ENCODE measurements at regions not wholly inside any gene's neighbourhood (a gene's known extent, or its start where the extent isn't known, plus 50 kb on each side); places are given as distances from the start of the nearest gene placed in this dataset.

DNA sequence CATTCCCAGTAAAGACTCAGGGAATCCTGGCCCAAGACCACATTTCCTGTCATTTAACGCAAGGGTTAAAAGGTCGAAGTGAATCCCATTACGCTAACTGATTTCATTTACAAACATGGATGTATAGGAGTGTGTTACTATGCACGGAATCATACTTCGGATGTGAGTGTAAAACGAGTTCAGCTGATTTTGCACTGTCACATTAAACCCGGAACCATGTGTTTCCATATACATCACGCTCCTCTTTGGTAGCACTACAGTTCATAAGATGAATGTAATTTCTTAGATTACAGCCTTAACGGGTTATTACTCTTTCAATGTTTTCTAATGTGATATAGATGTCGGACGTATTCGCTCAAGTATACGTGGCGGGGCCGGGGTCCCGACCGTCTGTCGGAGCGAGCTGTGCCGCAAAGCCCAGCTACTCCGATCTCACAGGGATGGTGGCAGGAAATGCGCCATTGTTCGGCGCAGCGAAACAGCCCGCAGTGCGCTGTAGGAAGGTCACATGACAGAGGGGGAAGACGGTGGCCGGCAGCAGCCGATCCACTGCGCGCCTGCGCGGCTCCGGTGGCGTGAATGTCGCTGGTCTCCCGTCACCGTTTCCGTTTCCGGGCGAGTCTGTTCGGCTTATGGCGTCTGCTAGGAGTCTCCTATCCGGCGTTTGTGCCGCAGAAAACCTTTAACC, 97.3 kb downstream of the NPAP1 start:
- H3K4me3 ChIP-seq (replicated peaks in 1 of 2; ENCODE audit: low read depth in 1 of 2, low read length in 2 of 2): no peak overlapping the region

DNA sequence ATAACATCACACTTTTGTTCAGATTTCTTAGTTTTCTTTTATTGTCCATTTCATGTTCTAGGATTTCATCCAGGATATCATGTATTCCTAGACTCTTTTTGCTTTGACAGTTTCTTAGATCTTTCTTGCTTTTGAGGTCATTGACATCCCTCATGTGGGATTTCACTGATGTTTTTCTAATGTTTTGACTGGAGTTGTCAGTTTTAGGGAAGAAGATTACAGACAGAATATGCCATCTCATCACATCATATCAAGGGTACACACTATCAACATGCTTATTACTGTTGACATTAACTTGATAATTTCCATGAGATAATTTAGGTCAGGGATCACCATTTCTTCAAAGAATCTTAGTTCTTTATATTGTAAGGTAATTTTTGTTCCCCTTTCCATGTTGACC, 101.7 kb downstream of the NPAP1 start:
- Histone ChIP-seq H2AFZ (ENCODE audit: low read depth, low read length, poor library complexity, severe bottlenecking) (no peak overlapping the region), H3K4me3 (replicated peaks in 1 of 2; ENCODE audit: low read depth in 1 of 2, low read length in 2 of 2) (no peak overlapping the region), H4K20me1 (ENCODE audit: insufficient read depth) (no peaks in the 10 kb centered on the region), H3K9ac (ENCODE audit: low read length) (no peak overlapping the region), H3K79me2 (ENCODE audit: insufficient read depth, low read length) (no peaks in the 10 kb centered on the region), H3K9me3 (ENCODE audit: control insufficient read depth in 1 of 2, insufficient read depth in 1 of 2, low read depth in 1 of 2, low read length in 2 of 2) (peaks cover 6 to 23% of the 10 kb centered on the region in 2 experiments; a peak in 3 of 4 replicates), H3K9me2 (ENCODE audit: insufficient read depth) (no peaks in the 10 kb centered on the region), H3K4me2 (ENCODE audit: low read length) (no peak overlapping the region), H3K36me3 (ENCODE audit: control insufficient read depth in 1 of 2, insufficient read depth in 2 of 2, low read length in 2 of 2) (no peaks in the 10 kb centered on the region), H3K27ac (ENCODE audit: low read depth, low read length) (no peak overlapping the region), H3K4me1 (ENCODE audit: control insufficient read depth in 1 of 2, insufficient read depth in 2 of 2, low read length in 2 of 2) (no peaks in the 10 kb centered on the region), H3K27me3 (ENCODE audit: insufficient read depth, low read length) (no peaks in the 10 kb centered on the region)
- ChIA-PET CTCF (no interaction called here), RAD21 (ENCODE audit: low non-redundant PET in 1 of 2, low total read pairs in 2 of 2, uncharacterized antibody in 2 of 2, unreplicated experiment in 2 of 2) (no interaction called here), POLR2A (no interaction called here)
- intact Hi-C loops (cut with micrococcal nuclease): no loop called here
- no peak for ATAC-seq
- no peak for DNase-seq (ENCODE audit: low read depth, low spot score)
- no TSS peak for BruUV-seq (replicated peaks)
- TF ChIP-seq ZFX (IDR thresholded peaks at IDR 0.05): no peak

More for the DNA sequence above, 97.3 kb downstream of the NPAP1 start:
- H3K9ac ChIP-seq (ENCODE audit: low read length): no peak overlapping the region
- ChIA-PET POLR2A (no interaction called here), RAD21 (ENCODE audit: low non-redundant PET in 1 of 2, low total read pairs in 2 of 2, uncharacterized antibody in 2 of 2, unreplicated experiment in 2 of 2) (no interaction called here), CTCF (no interaction called here)
- H2AFZ ChIP-seq (ENCODE audit: low read depth, low read length, poor library complexity, severe bottlenecking): no peak overlapping the region
- no peaks in the 10 kb centered on the region for H3K9me2 ChIP-seq (ENCODE audit: insufficient read depth)
- peaks cover 3 to 22% of the 10 kb centered on the region in 2 experiments; a peak in 3 of 4 replicates for H3K9me3 ChIP-seq (ENCODE audit: control insufficient read depth in 1 of 2, insufficient read depth in 1 of 2, low read depth in 1 of 2, low read length in 2 of 2)
- ATAC-seq (no peak), DNase-seq (ENCODE audit: low read depth, low spot score) (no peak)
- no TSS peak for BruUV-seq (replicated peaks)
- H3K4me2 ChIP-seq (ENCODE audit: low read length): no peak overlapping the region
- no peak overlapping the region for H3K27ac ChIP-seq (ENCODE audit: low read depth, low read length)
- TF ChIP-seq ELF1 (IDR thresholded peaks at IDR 0.05; ENCODE audit: borderline replicate concordance, low read depth): no peak
- H3K4me1 ChIP-seq (ENCODE audit: control insufficient read depth in 1 of 2, insufficient read depth in 2 of 2, low read length in 2 of 2): no peaks in the 10 kb centered on the region
- H4K20me1 ChIP-seq (ENCODE audit: insufficient read depth): no peaks in the 10 kb centered on the region
- no peaks in the 10 kb centered on the region for H3K79me2 ChIP-seq (ENCODE audit: insufficient read depth, low read length)
- intact Hi-C loops (cut with micrococcal nuclease): no loop called here
- no peaks in the 10 kb centered on the region for H3K36me3 ChIP-seq (ENCODE audit: control insufficient read depth in 1 of 2, insufficient read depth in 2 of 2, low read length in 2 of 2)
- no peaks in the 10 kb centered on the region for H3K27me3 ChIP-seq (ENCODE audit: insufficient read depth, low read length)

DNA sequence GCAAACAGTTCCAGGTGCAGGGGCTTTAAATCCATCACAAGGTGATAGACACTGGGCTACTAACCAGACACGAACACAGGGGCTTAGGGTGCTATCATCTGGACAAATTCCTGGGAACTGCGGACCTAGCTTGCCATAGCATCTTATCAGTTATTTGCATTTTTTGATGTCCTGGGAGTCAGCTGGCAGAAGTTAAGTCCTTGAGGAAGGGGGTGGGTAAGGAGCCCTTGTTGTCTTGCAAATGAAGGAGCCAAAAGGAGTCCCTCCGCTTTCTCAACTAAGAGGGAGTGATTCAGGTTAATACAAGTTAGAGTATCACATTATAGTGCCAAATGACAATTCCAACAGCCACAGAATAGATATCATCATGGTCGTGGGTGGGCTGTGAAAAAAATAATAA, 108.9 kb downstream of the NPAP1 start:
- no peaks in the 10 kb centered on the region for H3K4me1 ChIP-seq (ENCODE audit: control insufficient read depth in 1 of 2, insufficient read depth in 2 of 2, low read length in 2 of 2)
- H3K9ac ChIP-seq (ENCODE audit: low read length): no peak overlapping the region
- ATAC-seq (no peak), DNase-seq (ENCODE audit: low read depth, low spot score) (no peak)
- H3K9me2 ChIP-seq (ENCODE audit: insufficient read depth): no peaks in the 10 kb centered on the region
- H3K27ac ChIP-seq (ENCODE audit: low read depth, low read length): no peak overlapping the region
- CTCF ChIA-PET: no interaction called here
- no peak overlapping the region for H3K4me2 ChIP-seq (ENCODE audit: low read length)
- BruUV-seq (replicated peaks): no TSS peak
- no peaks in the 10 kb centered on the region for H3K36me3 ChIP-seq (ENCODE audit: control insufficient read depth in 1 of 2, insufficient read depth in 2 of 2, low read length in 2 of 2)
- H3K79me2 ChIP-seq (ENCODE audit: insufficient read depth, low read length): no peaks in the 10 kb centered on the region
- TF ChIP-seq EZH2 (IDR thresholded peaks at IDR 0.05) (no peak), TCF7L2 (IDR thresholded peaks at IDR 0.05; ENCODE audit: borderline replicate concordance, extremely low read depth, insufficient read depth, insufficient read length) (no peak)
- TF ChIP-seq, protein P1, sequence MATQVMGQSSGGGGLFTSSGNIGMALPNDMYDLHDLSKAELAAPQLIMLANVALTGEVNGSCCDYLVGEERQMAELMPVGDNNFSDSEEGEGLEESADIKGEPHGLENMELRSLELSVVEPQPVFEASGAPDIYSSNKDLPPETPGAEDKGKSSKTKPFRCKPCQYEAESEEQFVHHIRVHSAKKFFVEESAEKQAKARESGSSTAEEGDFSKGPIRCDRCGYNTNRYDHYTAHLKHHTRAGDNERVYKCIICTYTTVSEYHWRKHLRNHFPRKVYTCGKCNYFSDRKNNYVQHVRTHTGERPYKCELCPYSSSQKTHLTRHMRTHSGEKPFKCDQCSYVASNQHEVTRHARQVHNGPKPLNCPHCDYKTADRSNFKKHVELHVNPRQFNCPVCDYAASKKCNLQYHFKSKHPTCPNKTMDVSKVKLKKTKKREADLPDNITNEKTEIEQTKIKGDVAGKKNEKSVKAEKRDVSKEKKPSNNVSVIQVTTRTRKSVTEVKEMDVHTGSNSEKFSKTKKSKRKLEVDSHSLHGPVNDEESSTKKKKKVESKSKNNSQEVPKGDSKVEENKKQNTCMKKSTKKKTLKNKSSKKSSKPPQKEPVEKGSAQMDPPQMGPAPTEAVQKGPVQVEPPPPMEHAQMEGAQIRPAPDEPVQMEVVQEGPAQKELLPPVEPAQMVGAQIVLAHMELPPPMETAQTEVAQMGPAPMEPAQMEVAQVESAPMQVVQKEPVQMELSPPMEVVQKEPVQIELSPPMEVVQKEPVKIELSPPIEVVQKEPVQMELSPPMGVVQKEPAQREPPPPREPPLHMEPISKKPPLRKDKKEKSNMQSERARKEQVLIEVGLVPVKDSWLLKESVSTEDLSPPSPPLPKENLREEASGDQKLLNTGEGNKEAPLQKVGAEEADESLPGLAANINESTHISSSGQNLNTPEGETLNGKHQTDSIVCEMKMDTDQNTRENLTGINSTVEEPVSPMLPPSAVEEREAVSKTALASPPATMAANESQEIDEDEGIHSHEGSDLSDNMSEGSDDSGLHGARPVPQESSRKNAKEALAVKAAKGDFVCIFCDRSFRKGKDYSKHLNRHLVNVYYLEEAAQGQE (IDR thresholded peaks at IDR 0.05; ENCODE audit: low read depth): no peak
- no peaks in the 10 kb centered on the region for H4K20me1 ChIP-seq (ENCODE audit: insufficient read depth)
- RAD21 ChIA-PET (ENCODE audit: low non-redundant PET in 1 of 2, low total read pairs in 2 of 2, uncharacterized antibody in 2 of 2, unreplicated experiment in 2 of 2): no interaction called here
- intact Hi-C loops (cut with micrococcal nuclease): no loop called here
- peaks cover 11 to 40% of the 10 kb centered on the region in 2 experiments; a peak in 3 of 4 replicates for H3K9me3 ChIP-seq (ENCODE audit: control insufficient read depth in 1 of 2, insufficient read depth in 1 of 2, low read depth in 1 of 2, low read length in 2 of 2)
- POLR2A ChIA-PET: no interaction called here
- no peaks in the 10 kb centered on the region for H3K27me3 ChIP-seq (ENCODE audit: insufficient read depth, low read length)
- H2AFZ ChIP-seq (ENCODE audit: low read depth, low read length, poor library complexity, severe bottlenecking): no peak overlapping the region
- no peak overlapping the region for H3K4me3 ChIP-seq (replicated peaks in 1 of 2; ENCODE audit: low read depth in 1 of 2, low read length in 2 of 2)
